GM12892 (cell line): ENCODE measurements at regions not wholly inside any gene's neighbourhood (a gene's known extent, or its start where the extent isn't known, plus 50 kb on each side); places are given as distances from the start of the nearest gene placed in this dataset.

ENCODE experiments used
- POLR2A ChIP-seq: IDR thresholded peaks from 2 replicates; pipeline ENCODE4 v1.6.1; 2011; ENCODE audit warnings: low read depth, low read length, control low read depth
- POLR2AphosphoS5 ChIP-seq: IDR thresholded peaks from 2 replicates; pipeline ENCODE4 v1.6.1; 2011; ENCODE audit warnings: low read depth, low read length, control low read depth
- TAF1 ChIP-seq: IDR thresholded peaks from 2 replicates; pipeline ENCODE4 v1.6.1; 2011; ENCODE audit warnings: low read depth, mild to moderate bottlenecking, control low read depth, low read length, borderline replicate concordance

- TF ChIP-seq POLR2A (no peak), TAF1 (no peak), POLR2AphosphoS5 (no peak)
Observed at GRCh38 chr18:40624959-40625358, 1330.1 kb upstream of the PIK3C3 start.
